ENCODE measurements at regions not wholly inside any gene's neighbourhood (a gene's known extent, or its start where the extent isn't known, plus 50 kb on each side); places are given as distances from the start of the nearest gene placed in this dataset.

GRCh38 chr22:26849575-26849974 lies 192.2 kb downstream of the MIAT start:
- TF ChIP-seq POLR2A (IDR thresholded peaks at IDR 0.05) (no peak), CTCF (IDR thresholded peaks at IDR 0.05) (no peak)

All from prostate gland (tissue), 2 donors.